Neural cell (in vitro differentiated cells): ENCODE measurements at regions not wholly inside any gene's neighbourhood (a gene's known extent, or its start where the extent isn't known, plus 50 kb on each side); places are given as distances from the start of the nearest gene placed in this dataset.

Experiments
- H2AFZ ChIP-seq: fragments of 200-600, 300-800 bp; sonication (generic), shearing (Covaris generic); 2 replicates; pipeline ENCODE4 v1.6.0; 2014; ENCODE audit warnings: low read depth, mild to moderate bottlenecking, antibody characterized with exemption, low read length, moderate library complexity
- H3F3A ChIP-seq: fragments of 200-600 bp; shearing (Covaris generic); 2 replicates; pipeline ENCODE4 v1.6.1; 2016; ENCODE audit warnings: mild to moderate bottlenecking, moderate library complexity, mixed read lengths, antibody characterized with exemption, low read length; ENCODE audit not compliant: insufficient read depth, poor library complexity, severe bottlenecking
- H3K27ac ChIP-seq: fragments of 200-600, 300-800 bp; sonication (generic), shearing (Covaris generic); 2 replicates; pipeline ENCODE4 v1.5.1; 2014; ENCODE audit warnings: mild to moderate bottlenecking, low read length, moderate library complexity
- H3K27me3 ChIP-seq: fragments of 300-800, 200-600 bp; sonication (generic), shearing (Covaris generic); 2 replicates; pipeline ENCODE4 v1.6.0; 2014; ENCODE audit warnings: mild to moderate bottlenecking, low read depth, low read length, moderate library complexity; ENCODE audit not compliant: insufficient read depth
- H3K36me3 ChIP-seq: fragments of 300-800, 200-600 bp; sonication (generic), shearing (Covaris generic); 2 replicates; pipeline ENCODE4 v1.5.1; 2014; ENCODE audit warnings: mild to moderate bottlenecking, antibody characterized with exemption, low read length, moderate library complexity; ENCODE audit not compliant: insufficient read depth
- H3K4me2 ChIP-seq: fragments of 300-800, 200-600 bp; sonication (generic), shearing (Covaris generic); 2 replicates; pipeline ENCODE4 v1.6.0; 2014; ENCODE audit warnings: mild to moderate bottlenecking, low read length
- H3K4me3 ChIP-seq: fragments of 300-800, 200-600 bp; sonication (generic), shearing (Covaris generic); 2 replicates; pipeline ENCODE4 v1.5.1; 2014; ENCODE audit warnings: mild to moderate bottlenecking, low read length, moderate library complexity
- H3K79me2 ChIP-seq: fragments of 200-600 bp; shearing (Covaris generic); replicated peaks from 2 replicates; pipeline ENCODE4 v1.6.0; 2014; ENCODE audit warnings: mild to moderate bottlenecking, low read length, moderate library complexity; ENCODE audit not compliant: insufficient read depth
- H3K9ac ChIP-seq: fragments of 300-800, 200-600 bp; sonication (generic), shearing (Covaris generic); 2 replicates; pipeline ENCODE4 v1.6.1; 2016; ENCODE audit warnings: mild to moderate bottlenecking, low read length, mixed read lengths
- H3K9me2 ChIP-seq: fragments of 200-600 bp; shearing (Covaris generic); 2 replicates; pipeline ENCODE4 v1.6.1; 2016; ENCODE audit warnings: mild to moderate bottlenecking, low read length, mixed read lengths; ENCODE audit not compliant: insufficient read depth
- H3K9me3 ChIP-seq: fragments of 200-600, 300-800 bp; sonication (generic), shearing (Covaris generic); 2 replicates; pipeline ENCODE4 v1.6.1; 2016; ENCODE audit warnings: mild to moderate bottlenecking, mixed run types, low read length, moderate library complexity, mixed read lengths
- H4K20me1 ChIP-seq: fragments of 200-600 bp; shearing (Covaris generic); 2 replicates; pipeline ENCODE4 v1.6.1; 2016; ENCODE audit warnings: mild to moderate bottlenecking, mixed run types; ENCODE audit not compliant: insufficient read depth
- EP300 ChIP-seq: fragments of 450-650 bp; conservative IDR thresholded peaks from 2 replicates; pipeline ENCODE4 v1.6.1; 2014; ENCODE audit warnings: antibody characterized with exemption, mild to moderate bottlenecking, moderate library complexity; ENCODE audit not compliant: poor library complexity, severe bottlenecking
- EZH2 ChIP-seq: fragments of 200-600, 300-800 bp; shearing (Covaris generic), sonication (generic); IDR thresholded peaks from 2 replicates; pipeline ENCODE4 v1.6.1; 2014; ENCODE audit warnings: antibody characterized with exemption, low read length, borderline replicate concordance, mild to moderate bottlenecking; ENCODE audit not compliant: insufficient read depth, poor library complexity, severe bottlenecking
- MXI1 ChIP-seq: fragments of 450-650 bp; conservative IDR thresholded peaks from 2 replicates; pipeline ENCODE4 v1.6.1; 2014; ENCODE audit warnings: antibody characterized with exemption, mild to moderate bottlenecking; ENCODE audit not compliant: poor library complexity, severe bottlenecking
- POLR2AphosphoS5 ChIP-seq: IDR thresholded peaks from 2 replicates; pipeline ENCODE4 v1.6.1; 2012
- RAD21 ChIP-seq: fragments of 450-650 bp; conservative IDR thresholded peaks from 2 replicates; pipeline ENCODE4 v1.6.1; 2014; ENCODE audit warnings: antibody characterized with exemption, mild to moderate bottlenecking, moderate library complexity
- SMC3 ChIP-seq: fragments of 450-650 bp; conservative IDR thresholded peaks from 2 replicates; pipeline ENCODE4 v1.6.1; 2014; ENCODE audit warnings: antibody characterized with exemption, mild to moderate bottlenecking, moderate library complexity; ENCODE audit not compliant: poor library complexity
- TAF1 ChIP-seq: IDR thresholded peaks from 2 replicates; pipeline ENCODE4 v1.6.1; 2012; ENCODE audit warnings: low read depth
- TF ChIP-seq, protein P1 (sequence below): fragments of 450-650 bp; IDR thresholded peaks from 2 replicates; pipeline ENCODE4 v1.5.1; 2014; ENCODE audit warnings: antibody characterized with exemption, mild to moderate bottlenecking, moderate library complexity; ENCODE audit not compliant: poor library complexity, severe bottlenecking
- TF ChIP-seq, protein P2 (sequence below): IDR thresholded peaks from 2 replicates; pipeline ENCODE4 v1.6.1; 2012; ENCODE audit warnings: borderline replicate concordance

DNA sequence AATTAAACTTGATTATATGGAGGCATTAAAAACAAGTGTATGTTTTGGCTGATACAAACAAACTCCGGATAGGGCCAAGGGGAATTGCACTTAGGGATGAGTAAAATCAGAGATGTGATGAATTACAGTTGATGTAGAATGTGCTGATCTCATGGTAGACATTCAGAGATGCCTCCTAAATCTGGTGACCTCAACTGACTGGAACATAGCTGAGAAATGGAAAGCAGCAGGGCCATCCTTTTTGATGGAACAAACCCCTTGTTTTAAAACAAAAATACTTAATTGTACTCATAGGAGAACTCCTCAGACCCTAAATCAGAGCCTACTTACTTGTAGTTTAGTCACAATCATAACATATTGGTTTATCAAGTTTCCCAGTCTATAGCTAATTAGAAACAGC lies 122.8 kb downstream of the C12orf75 start:
- H2AFZ ChIP-seq, result no peak overlapping the region
- no peak overlapping the region for H3K4me2 ChIP-seq

DNA sequence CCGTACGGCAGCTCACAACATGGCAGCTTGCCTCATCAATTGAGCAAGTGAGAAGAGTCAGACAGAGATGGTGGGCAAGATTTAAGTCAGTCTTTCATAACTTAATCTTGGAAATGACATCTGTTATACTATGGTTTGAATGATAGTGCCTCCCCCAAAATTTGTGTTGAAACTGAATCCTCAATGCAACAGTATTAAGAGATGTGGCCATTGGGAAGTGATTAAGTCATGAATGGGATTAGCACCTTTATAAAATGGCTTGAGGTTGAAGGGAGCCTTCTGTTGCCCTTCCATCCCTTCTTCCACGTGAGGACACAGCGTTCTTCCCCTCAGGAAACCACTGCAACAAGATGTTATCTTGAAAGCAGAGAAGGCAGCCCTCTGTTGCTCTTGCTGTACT lies 124.2 kb downstream of the C12orf75 start:
- H3K4me2 ChIP-seq, result no peak overlapping the region
- no peak overlapping the region for H3K4me3 ChIP-seq
- no peaks in the 10 kb centered on the region for H4K20me1 ChIP-seq
- no peaks in the 10 kb centered on the region for H3K79me2 ChIP-seq
- H3K36me3 ChIP-seq, result no peaks in the 10 kb centered on the region
- no peak for TF ChIP-seq POLR2AphosphoS5
- no peak for TF ChIP-seq MXI1
- TF ChIP-seq EZH2, result no peak
- TF ChIP-seq RAD21, result no peak
- TF ChIP-seq SMC3, result no peak
- TF ChIP-seq, protein P1, sequence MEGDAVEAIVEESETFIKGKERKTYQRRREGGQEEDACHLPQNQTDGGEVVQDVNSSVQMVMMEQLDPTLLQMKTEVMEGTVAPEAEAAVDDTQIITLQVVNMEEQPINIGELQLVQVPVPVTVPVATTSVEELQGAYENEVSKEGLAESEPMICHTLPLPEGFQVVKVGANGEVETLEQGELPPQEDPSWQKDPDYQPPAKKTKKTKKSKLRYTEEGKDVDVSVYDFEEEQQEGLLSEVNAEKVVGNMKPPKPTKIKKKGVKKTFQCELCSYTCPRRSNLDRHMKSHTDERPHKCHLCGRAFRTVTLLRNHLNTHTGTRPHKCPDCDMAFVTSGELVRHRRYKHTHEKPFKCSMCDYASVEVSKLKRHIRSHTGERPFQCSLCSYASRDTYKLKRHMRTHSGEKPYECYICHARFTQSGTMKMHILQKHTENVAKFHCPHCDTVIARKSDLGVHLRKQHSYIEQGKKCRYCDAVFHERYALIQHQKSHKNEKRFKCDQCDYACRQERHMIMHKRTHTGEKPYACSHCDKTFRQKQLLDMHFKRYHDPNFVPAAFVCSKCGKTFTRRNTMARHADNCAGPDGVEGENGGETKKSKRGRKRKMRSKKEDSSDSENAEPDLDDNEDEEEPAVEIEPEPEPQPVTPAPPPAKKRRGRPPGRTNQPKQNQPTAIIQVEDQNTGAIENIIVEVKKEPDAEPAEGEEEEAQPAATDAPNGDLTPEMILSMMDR, result no peak
- TF ChIP-seq EP300, result no peak
- TF ChIP-seq TAF1, result no peak
- TF ChIP-seq, protein P2, sequence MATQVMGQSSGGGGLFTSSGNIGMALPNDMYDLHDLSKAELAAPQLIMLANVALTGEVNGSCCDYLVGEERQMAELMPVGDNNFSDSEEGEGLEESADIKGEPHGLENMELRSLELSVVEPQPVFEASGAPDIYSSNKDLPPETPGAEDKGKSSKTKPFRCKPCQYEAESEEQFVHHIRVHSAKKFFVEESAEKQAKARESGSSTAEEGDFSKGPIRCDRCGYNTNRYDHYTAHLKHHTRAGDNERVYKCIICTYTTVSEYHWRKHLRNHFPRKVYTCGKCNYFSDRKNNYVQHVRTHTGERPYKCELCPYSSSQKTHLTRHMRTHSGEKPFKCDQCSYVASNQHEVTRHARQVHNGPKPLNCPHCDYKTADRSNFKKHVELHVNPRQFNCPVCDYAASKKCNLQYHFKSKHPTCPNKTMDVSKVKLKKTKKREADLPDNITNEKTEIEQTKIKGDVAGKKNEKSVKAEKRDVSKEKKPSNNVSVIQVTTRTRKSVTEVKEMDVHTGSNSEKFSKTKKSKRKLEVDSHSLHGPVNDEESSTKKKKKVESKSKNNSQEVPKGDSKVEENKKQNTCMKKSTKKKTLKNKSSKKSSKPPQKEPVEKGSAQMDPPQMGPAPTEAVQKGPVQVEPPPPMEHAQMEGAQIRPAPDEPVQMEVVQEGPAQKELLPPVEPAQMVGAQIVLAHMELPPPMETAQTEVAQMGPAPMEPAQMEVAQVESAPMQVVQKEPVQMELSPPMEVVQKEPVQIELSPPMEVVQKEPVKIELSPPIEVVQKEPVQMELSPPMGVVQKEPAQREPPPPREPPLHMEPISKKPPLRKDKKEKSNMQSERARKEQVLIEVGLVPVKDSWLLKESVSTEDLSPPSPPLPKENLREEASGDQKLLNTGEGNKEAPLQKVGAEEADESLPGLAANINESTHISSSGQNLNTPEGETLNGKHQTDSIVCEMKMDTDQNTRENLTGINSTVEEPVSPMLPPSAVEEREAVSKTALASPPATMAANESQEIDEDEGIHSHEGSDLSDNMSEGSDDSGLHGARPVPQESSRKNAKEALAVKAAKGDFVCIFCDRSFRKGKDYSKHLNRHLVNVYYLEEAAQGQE, result no peak
- no peak overlapping the region for H2AFZ ChIP-seq
- no peaks in the 10 kb centered on the region for H3F3A ChIP-seq
- H3K9me3 ChIP-seq, result no peaks in the 10 kb centered on the region
- H3K9me2 ChIP-seq, result no peaks in the 10 kb centered on the region
- no peaks in the 10 kb centered on the region for H3K27me3 ChIP-seq
- no peak overlapping the region for H3K9ac ChIP-seq
- H3K27ac ChIP-seq, result no peak overlapping the region

More for the DNA sequence above, 122.8 kb downstream of the C12orf75 start:
- TF ChIP-seq MXI1 (no peak), RAD21 (no peak)
- TF ChIP-seq, protein P2, result no peak
- Histone ChIP-seq H3K27me3 (no peaks in the 10 kb centered on the region), H3K27ac (no peak overlapping the region), H3F3A (no peaks in the 10 kb centered on the region), H3K36me3 (no peaks in the 10 kb centered on the region), H3K9ac (no peak overlapping the region), H3K9me2 (no peaks in the 10 kb centered on the region), H4K20me1 (no peaks in the 10 kb centered on the region), H3K4me3 (no peak overlapping the region), H3K9me3 (no peaks in the 10 kb centered on the region), H3K79me2 (no peaks in the 10 kb centered on the region)
